ENCODE measurements at regions not wholly inside any gene's neighbourhood (a gene's known extent, or its start where the extent isn't known, plus 50 kb on each side); places are given as distances from the start of the nearest gene placed in this dataset.

- TF ChIP-seq SP2 (tag by site-specific recombination; IDR thresholded peaks at IDR 0.05) = no peak
- TF ChIP-seq ZNF747 (tag by site-specific recombination; IDR thresholded peaks at IDR 0.05) = no peak
- no peak for TF ChIP-seq KLF16 (tag by site-specific recombination; IDR thresholded peaks at IDR 0.05)
- no peak for TF ChIP-seq ZNF274 (IDR thresholded peaks at IDR 0.05; ENCODE audit: low read length)
- no peak for TF ChIP-seq ZNF274 (tag by site-specific recombination; IDR thresholded peaks at IDR 0.05; ENCODE audit: borderline replicate concordance)
- no peak for TF ChIP-seq HOXA7 (CRISPR knock-in tag; IDR thresholded peaks at IDR 0.05; ENCODE audit: borderline replicate concordance)
- TF ChIP-seq CTCF (tag by site-specific recombination; IDR thresholded peaks at IDR 0.05) = no peak
- no peak for TF ChIP-seq PRDM6 (tag by site-specific recombination; IDR thresholded peaks at IDR 0.05)
- no peak for TF ChIP-seq ZNF221 (tag by site-specific recombination; IDR thresholded peaks at IDR 0.05; ENCODE audit: borderline replicate concordance)
- no peak for TF ChIP-seq REST (tag by site-specific recombination; IDR thresholded peaks at IDR 0.05)
- no peak for TF ChIP-seq ZBTB21 (tag by site-specific recombination; IDR thresholded peaks at IDR 0.05)
- TF ChIP-seq REPIN1 (tag by site-specific recombination; IDR thresholded peaks at IDR 0.05; ENCODE audit: low read depth) = no peak
- no peak for TF ChIP-seq ZNF830 (tag by site-specific recombination; IDR thresholded peaks at IDR 0.05; ENCODE audit: low read depth)
- TF ChIP-seq ATF2 (tag by site-specific recombination; IDR thresholded peaks at IDR 0.05; ENCODE audit: low read depth) = no peak
Observed at GRCh38 chr6:121844898-121845297, 409.5 kb downstream of the GJA1 start.
